ENCODE measurements at regions not wholly inside any gene's neighbourhood (a gene's known extent, or its start where the extent isn't known, plus 50 kb on each side); places are given as distances from the start of the nearest gene placed in this dataset.

GRCh38 chr6:78526432-78526831, 340.9 kb upstream of the IRAK1BP1 start:
- Histone ChIP-seq H4K5ac (ENCODE audit: low read depth, low read length) (no peak overlapping the region), H4K91ac (ENCODE audit: insufficient read depth, low read depth, low read length) (no peak overlapping the region), H3K9me1 (ENCODE audit: insufficient read depth, low read length) (no peaks in the 10 kb centered on the region; the same call in 1 of the 2 replicates), H3K4me1 (ENCODE audit: control insufficient read depth, insufficient read depth, low read length) (no peaks in the 10 kb centered on the region; the same call in 1 of the 2 replicates), H3K9me3 (ENCODE audit: control insufficient read depth, insufficient read depth, low read length) (no peaks in the 10 kb centered on the region), H2BK15ac (ENCODE audit: low read depth, low read length) (no peak overlapping the region), H3K36me3 (ENCODE audit: control insufficient read depth, insufficient read depth, low read length) (no peaks in the 10 kb centered on the region), H3K56ac (ENCODE audit: extremely low read depth, insufficient read depth, low read length) (no peak overlapping the region), H3K27me3 (ENCODE audit: control insufficient read depth, insufficient read depth, low read length) (no peaks in the 10 kb centered on the region; the same call in 1 of the 2 replicates), H3K18ac (ENCODE audit: low read depth, low read length) (no peak overlapping the region), H4K20me1 (ENCODE audit: insufficient read depth, low read length) (no peaks in the 10 kb centered on the region), H4K8ac (ENCODE audit: low read depth in 2 of 2, low read length in 2 of 2) (no peak overlapping the region), H3K23ac (ENCODE audit: low read depth, low read length) (no peak overlapping the region), H3K4me3 (ENCODE audit: insufficient read depth, low read depth, low read length) (no peak overlapping the region), H3K14ac (replicated peaks; ENCODE audit: low read depth, low read length) (no peak overlapping the region), H3K79me1 (ENCODE audit: low read depth in 1 of 2, low read length in 2 of 2) (no peaks in the 10 kb centered on the region), H2AK9ac (replicated peaks; ENCODE audit: low read depth, low read length, poor library complexity) (no peak overlapping the region), H2AFZ (replicated peaks; ENCODE audit: low read length, poor library complexity) (no peak overlapping the region), H2AK5ac (ENCODE audit: low read depth, low read length) (no peak overlapping the region), H3K4ac (ENCODE audit: low read depth, low read length) (no peak overlapping the region), H3K9ac (ENCODE audit: low read depth, low read length) (no peak overlapping the region), H2BK120ac (ENCODE audit: low read depth, low read length) (no peak overlapping the region), H2BK5ac (ENCODE audit: low read depth, low read length, poor library complexity, severe bottlenecking) (no peak overlapping the region), H3K4me2 (ENCODE audit: low read depth, low read length) (no peak overlapping the region), H3K27ac (ENCODE audit: insufficient read depth, low read length) (no peak overlapping the region), H2BK20ac (ENCODE audit: low read depth, low read length) (no peak overlapping the region)
- ChIA-PET CTCF (no interaction called here), POLR2A (ENCODE audit: unreplicated experiment) (no interaction called here)
- ATAC-seq (ENCODE audit: low read depth), result no peak
- dilution Hi-C loops (cut with HindIII; ENCODE audit: low sequenced_read_pairs, unreplicated experiment), result no loop called here
- DNase-seq, result no peak
- no TSS peak for BruUV-seq (replicated peaks)
- TF ChIP-seq BHLHE40 (IDR thresholded peaks at IDR 0.05; ENCODE audit: low read depth, low read length) (no peak), CEBPB (IDR thresholded peaks at IDR 0.05; ENCODE audit: low read depth, low read length) (no peak), RCOR1 (IDR thresholded peaks at IDR 0.05; ENCODE audit: insufficient replicate concordance, low read length) (no peak), MXI1 (IDR thresholded peaks at IDR 0.05; ENCODE audit: borderline replicate concordance, low read depth, low read length) (no peak), CTCF (conservative IDR thresholded peaks at IDR 0.05; ENCODE audit: low read depth, low read length) (no peak), RAD21 (IDR thresholded peaks at IDR 0.05; ENCODE audit: low read length) (no peak), CHD1 (IDR thresholded peaks at IDR 0.05; ENCODE audit: low read depth, low read length) (no peak), ELK1 (IDR thresholded peaks at IDR 0.05; ENCODE audit: borderline replicate concordance, low read depth, low read length) (no peak), POLR2A (IDR thresholded peaks at IDR 0.05; ENCODE audit: low read depth, low read length) (no peak), NFE2L2 (IDR thresholded peaks at IDR 0.05; ENCODE audit: low read depth, low read length) (no peak)
- WGBS, 2 experiments (ENCODE audit: extremely low coverage in 2 of 2, insufficient read length in 1 of 2), result no CpG with 5 or more reads among the region's 3 CpGs
- in situ Hi-C loops (cut with MboI; ENCODE audit: low sequenced_read_pairs), result no loop called here
- intact Hi-C loops (cut with micrococcal nuclease), result no loop called here

Measured in IMR-90 (cell line).